H1 (cell line): ENCODE measurements at regions not wholly inside any gene's neighbourhood (a gene's known extent, or its start where the extent isn't known, plus 50 kb on each side); places are given as distances from the start of the nearest gene placed in this dataset.

Experiments
- CHD2 ChIP-seq: IDR thresholded peaks from 2 replicates; pipeline ENCODE4 v1.6.1; 2012; ENCODE audit warnings: low read length, improper control_type of control experiment
- POLR2AphosphoS5 ChIP-seq: IDR thresholded peaks from 2 replicates; pipeline ENCODE4 v1.6.1; 2011; ENCODE audit warnings: low read depth, low read length
- TAF1 ChIP-seq: IDR thresholded peaks from 2 replicates; pipeline ENCODE4 v1.6.1; 2011; ENCODE audit warnings: mild to moderate bottlenecking, low read depth, low read length
- TF ChIP-seq, protein P1 (sequence below): IDR thresholded peaks from 2 replicates; pipeline ENCODE4 v1.6.1; 2011; ENCODE audit warnings: low read depth, mild to moderate bottlenecking, low read length; ENCODE audit not compliant: insufficient read depth

DNA sequence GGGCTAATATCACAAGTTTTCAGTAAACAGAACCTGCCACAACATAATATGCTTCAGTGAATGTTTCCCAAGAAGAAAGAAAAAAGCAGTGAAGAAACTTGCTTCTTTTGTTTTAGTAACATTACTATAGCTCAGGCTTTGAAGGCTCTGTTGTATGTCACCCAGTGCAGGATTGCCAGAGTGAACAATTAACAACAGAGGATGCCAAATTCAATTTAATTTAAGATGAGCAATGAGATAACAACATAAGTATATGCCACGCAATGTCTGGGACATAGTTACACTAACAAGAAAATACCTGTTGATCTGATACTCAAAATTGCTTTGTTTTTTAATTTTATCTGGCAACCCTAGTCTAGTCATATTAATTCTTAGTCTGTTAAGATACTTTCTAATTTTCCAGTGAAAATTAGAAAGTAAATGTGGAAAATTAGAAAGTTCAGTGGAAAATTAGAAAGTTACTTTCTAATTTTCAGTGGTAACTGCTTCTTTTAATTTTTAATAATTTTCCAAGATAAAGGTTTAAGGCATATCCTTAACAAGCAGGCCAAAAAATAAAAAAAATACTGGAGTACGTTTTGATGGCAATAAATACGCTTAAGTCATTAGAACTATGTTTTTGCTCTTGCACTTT lies 336.3 kb downstream of the SLITRK6 start (continued):
- TF ChIP-seq, protein P1, sequence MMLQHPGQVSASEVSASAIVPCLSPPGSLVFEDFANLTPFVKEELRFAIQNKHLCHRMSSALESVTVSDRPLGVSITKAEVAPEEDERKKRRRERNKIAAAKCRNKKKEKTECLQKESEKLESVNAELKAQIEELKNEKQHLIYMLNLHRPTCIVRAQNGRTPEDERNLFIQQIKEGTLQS: no peak
- no peak for TF ChIP-seq POLR2AphosphoS5
- TF ChIP-seq CHD2: no peak
- no peak for TF ChIP-seq TAF1
